ENCODE measurements at regions not wholly inside any gene's neighbourhood (a gene's known extent, or its start where the extent isn't known, plus 50 kb on each side); places are given as distances from the start of the nearest gene placed in this dataset.

GRCh38 chr9:79155308-79155707, 416.5 kb upstream of the TLE4 start:
- FAIRE-seq (no peak), DNase-seq (ENCODE audit: low read depth in 1 of 2, low spot score in 2 of 2) (no peak)
- Histone ChIP-seq H4K20me1 (replicated peaks in 1 of 2; ENCODE audit: control insufficient read depth in 1 of 2, insufficient read depth in 2 of 2, low read length in 2 of 2) (no peaks in the 10 kb centered on the region), H3K4me2 (ENCODE audit: insufficient read depth in 1 of 2, low read depth in 2 of 2, low read length in 2 of 2) (no peak overlapping the region), H3K36me3 (ENCODE audit: control insufficient read depth in 2 of 4, insufficient read depth in 4 of 4, low read length in 3 of 4) (no peaks in the 10 kb centered on the region), H3K27me3 (replicated peaks in 1 of 4; ENCODE audit: control insufficient read depth in 3 of 4, extremely low read depth in 1 of 4, insufficient read depth in 3 of 4, low read length in 3 of 4) (no peaks in the 10 kb centered on the region), H3K79me1 (ENCODE audit: low read depth, low read length) (no peaks in the 10 kb centered on the region), H3K4ac (replicated peaks; ENCODE audit: insufficient read length, low read depth, low read length) (no peak overlapping the region), H4K91ac (replicated peaks; ENCODE audit: insufficient read length, low read length) (no peak overlapping the region), H2BK12ac (ENCODE audit: low read depth, low read length) (no peak overlapping the region), H2AFZ (ENCODE audit: low read length) (no peak overlapping the region), H3K23me2 (ENCODE audit: low read depth, low read length) (no peaks in the 10 kb centered on the region), H2AK5ac (ENCODE audit: low read depth, low read length) (no peak overlapping the region), H4K5ac (ENCODE audit: insufficient read length, low read depth, low read length) (no peak overlapping the region), H2BK120ac (replicated peaks; ENCODE audit: low read depth, low read length) (no peak overlapping the region), H3K79me2 (ENCODE audit: control insufficient read depth in 1 of 2, insufficient read depth in 2 of 2, low read length in 2 of 2) (no peaks in the 10 kb centered on the region), H3K56ac (replicated peaks; ENCODE audit: insufficient read length, low read depth, low read length) (no peak overlapping the region), H2BK15ac (ENCODE audit: low read length) (no peak overlapping the region), H3K4me1 (replicated peaks in 1 of 4; ENCODE audit: control insufficient read depth in 3 of 4, insufficient read depth in 4 of 4, low read length in 3 of 4) (no peaks in the 10 kb centered on the region), H4K8ac (ENCODE audit: extremely low read depth, insufficient read depth, low read length) (no peak overlapping the region), H3K9ac (replicated peaks in 1 of 4; ENCODE audit: extremely low read depth in 1 of 4, low read depth in 3 of 4, low read length in 3 of 4) (no peak overlapping the region), H3K27ac (ENCODE audit: low read depth, low read length) (no peak overlapping the region), H3K18ac (ENCODE audit: extremely low read depth, low read length) (no peak overlapping the region), H2BK20ac (ENCODE audit: low read length) (no peak overlapping the region), H3K4me3 (ENCODE audit: extremely low read depth in 1 of 4, insufficient read depth in 2 of 4, low read depth in 3 of 4, low read length in 4 of 4) (no peak overlapping the region), H3K9me3 (ENCODE audit: insufficient read depth in 2 of 2, low read depth in 1 of 2, low read length in 1 of 2) (no peaks in the 10 kb centered on the region), H3K14ac (ENCODE audit: insufficient read length) (no peak overlapping the region), H3K23ac (ENCODE audit: insufficient read length) (no peak overlapping the region), H2BK5ac (ENCODE audit: low read depth, low read length) (no peak overlapping the region)
- POLR2A ChIA-PET (ENCODE audit: partially characterized antibody): no interaction called here
- CTCF ChIA-PET (ENCODE audit: partially characterized antibody): interaction anchor here (0.7 to 1.7 kb wide), 9 partner anchors 11 to 105 kb away, joined by 3 to 6 read pairs (median 4); no protein-coding TSS in a partner anchor
- WGBS, 2 experiments (ENCODE audit: extremely low coverage in 1 of 2, insufficient coverage in 1 of 2, insufficient read length in 1 of 2, insufficient replicate concordance in 2 of 2, low coverage in 1 of 2, low lambda C conversion rate in 2 of 2, missing lambda C conversion rate in 1 of 2): 75% methylated on average over 1 of the region's 1 CpG; no CpG with 5 or more reads in 1 of the 2 experiments
- TF ChIP-seq ZNF274 (IDR thresholded peaks at IDR 0.05; ENCODE audit: borderline replicate concordance, extremely low read depth, low read length): no peak
- no peak for TF ChIP-seq EZH2 (IDR thresholded peaks at IDR 0.05; ENCODE audit: low read depth, low read length, severe bottlenecking)
- no peak for TF ChIP-seq CHD2 (IDR thresholded peaks at IDR 0.05; ENCODE audit: low read length)
- TF ChIP-seq JUN (IDR thresholded peaks at IDR 0.05; ENCODE audit: low read depth, low read length): no peak
- TF ChIP-seq SP4 (IDR thresholded peaks at IDR 0.05; ENCODE audit: low read length): no peak
- TF ChIP-seq MAFK (IDR thresholded peaks at IDR 0.05; ENCODE audit: low read depth, low read length): no peak
- TF ChIP-seq SRF (IDR thresholded peaks at IDR 0.05; ENCODE audit: low read depth, low read length): no peak
- no peak for TF ChIP-seq NRF1 (IDR thresholded peaks at IDR 0.05; ENCODE audit: low read depth, low read length)
- TF ChIP-seq GTF2F1 (IDR thresholded peaks at IDR 0.05; ENCODE audit: borderline replicate concordance, low read depth, low read length): no peak
- peak in 2 of 3 experiments; percentile 42 to 52; a peak in 3 of 4 replicates for TF ChIP-seq CTCF (IDR thresholded peaks at IDR 0.05; ENCODE audit: control extremely low read depth in 1 of 3, insufficient read depth in 1 of 3, low read depth in 1 of 3, low read length in 3 of 3)
- no peak for TF ChIP-seq ASH2L (IDR thresholded peaks at IDR 0.05; ENCODE audit: low read length)
- no peak for TF ChIP-seq BRCA1 (IDR thresholded peaks at IDR 0.05; ENCODE audit: low read depth, low read length)
- TF ChIP-seq KDM1A (IDR thresholded peaks at IDR 0.05; ENCODE audit: borderline replicate concordance, low read length): no peak
- TF ChIP-seq SIX5 (IDR thresholded peaks at IDR 0.05; ENCODE audit: low read depth, low read length): no peak
